Skeletal muscle satellite cell (primary cell): ENCODE measurements at regions not wholly inside any gene's neighbourhood (a gene's known extent, or its start where the extent isn't known, plus 50 kb on each side); places are given as distances from the start of the nearest gene placed in this dataset.

Experiments used
- H3K27me3 ChIP-seq: 2 replicates; pipeline ENCODE4 v1.7.0; 2013; ENCODE audit warnings: low read length; ENCODE audit not compliant: control insufficient read depth, insufficient read depth
- H3K36me3 ChIP-seq: 2 replicates; pipeline ENCODE4 v1.7.0; 2013; ENCODE audit warnings: mild to moderate bottlenecking, control low read depth, low read length; ENCODE audit not compliant: insufficient read depth
- H3K4me1 ChIP-seq: 2 replicates; pipeline ENCODE4 v1.7.0; 2013; ENCODE audit warnings: low read length; ENCODE audit not compliant: control insufficient read depth, insufficient read depth
- H3K4me2 ChIP-seq: 2 replicates; pipeline ENCODE4 v1.7.0; 2013; ENCODE audit warnings: mild to moderate bottlenecking, low read length
- H3K4me3 ChIP-seq: 2 replicates; pipeline ENCODE4 v1.7.0; 2013; ENCODE audit warnings: low read length
- H3K9ac ChIP-seq: 2 replicates; pipeline ENCODE4 v1.7.0; 2013; ENCODE audit warnings: mild to moderate bottlenecking, low read depth, low read length, moderate library complexity
- H3K9me3 ChIP-seq: replicated peaks from 2 replicates; pipeline ENCODE4 v1.7.0; 2013; ENCODE audit warnings: mild to moderate bottlenecking, control low read depth, low read length

- no peaks in the 10 kb centered on the region for H3K4me1 ChIP-seq
- H3K4me2 ChIP-seq, result no peak overlapping the region
- H3K9me3 ChIP-seq, result no peaks in the 10 kb centered on the region
- no peak overlapping the region for H3K4me3 ChIP-seq
- no peaks in the 10 kb centered on the region for H3K36me3 ChIP-seq
- H3K9ac ChIP-seq, result no peak overlapping the region
- no peaks in the 10 kb centered on the region for H3K27me3 ChIP-seq
Measured at GRCh38 chr17:55652825-55653224, 69.8 kb downstream of the TMEM100 start.

GRCh38 chr17:55652114-55652823 is 70.4 kb downstream of the TMEM100 start:
- Histone ChIP-seq H3K9ac (no peak overlapping the region), H3K4me1 (no peaks in the 10 kb centered on the region), H3K4me3 (no peak overlapping the region), H3K27me3 (no peaks in the 10 kb centered on the region), H3K36me3 (no peaks in the 10 kb centered on the region), H3K9me3 (no peaks in the 10 kb centered on the region), H3K4me2 (no peak overlapping the region)

DNA sequence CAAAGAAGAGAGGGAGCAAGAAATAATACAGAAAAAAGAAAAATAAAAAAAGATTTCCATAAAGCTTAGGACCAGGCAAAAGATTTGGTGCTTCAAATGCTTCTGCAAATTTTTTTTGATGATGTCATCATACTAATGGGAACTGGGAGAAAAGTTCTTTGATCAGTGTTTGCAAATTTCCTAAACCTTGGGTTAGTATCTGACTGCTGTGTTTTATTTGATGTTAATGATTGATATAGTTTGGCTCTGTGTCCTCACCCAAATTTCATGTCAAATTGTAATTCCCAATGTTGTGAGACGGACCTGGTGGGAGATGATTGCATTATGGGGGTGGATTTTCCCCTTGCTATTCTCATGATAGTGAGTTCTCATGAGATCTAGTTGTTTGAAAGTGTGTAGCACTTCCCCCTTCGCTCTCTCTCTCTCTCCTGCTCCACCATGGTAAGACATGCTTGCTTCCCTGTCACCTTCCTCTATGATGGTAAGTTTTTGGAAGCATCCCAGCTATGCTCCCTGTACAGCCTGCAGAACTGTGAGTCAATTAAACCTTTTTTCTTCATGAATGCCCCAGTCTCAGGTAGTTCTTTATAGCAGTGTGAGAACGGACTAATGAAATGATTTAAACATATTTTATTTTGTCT is 72.6 kb downstream of the TMEM100 start:
- no peaks in the 10 kb centered on the region for H3K9me3 ChIP-seq

DNA sequence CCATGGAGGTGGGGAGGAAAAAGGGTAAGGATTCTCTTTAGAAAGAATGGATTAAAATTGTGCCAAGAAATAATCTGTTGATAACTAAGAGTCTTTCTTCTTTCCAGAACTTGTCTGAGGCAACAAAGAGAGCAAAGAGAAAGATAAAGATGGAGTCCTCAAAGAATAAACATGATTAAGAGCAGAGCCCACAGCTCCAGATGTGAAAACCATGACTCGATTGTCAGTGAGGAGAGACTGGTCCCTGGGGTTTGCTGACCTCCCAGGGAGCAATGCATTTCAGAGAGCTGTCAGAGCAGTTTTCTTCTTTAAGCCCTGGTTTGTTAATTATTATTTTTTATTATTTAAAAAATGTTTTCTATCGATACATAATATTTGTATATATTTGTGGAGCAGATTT is 74.6 kb downstream of the TMEM100 start:
- Histone ChIP-seq H3K4me2 (no peak overlapping the region), H3K9me3 (no peaks in the 10 kb centered on the region), H3K4me1 (no peaks in the 10 kb centered on the region), H3K27me3 (peaks cover 14% of the 10 kb centered on the region), H3K36me3 (no peaks in the 10 kb centered on the region), H3K9ac (no peak overlapping the region), H3K4me3 (no peak overlapping the region)

More for the DNA sequence above, 72.6 kb downstream of the TMEM100 start:
- H3K27me3 ChIP-seq, result peaks cover 1% of the 10 kb centered on the region
- no peak overlapping the region for H3K4me2 ChIP-seq
- H3K4me3 ChIP-seq, result no peak overlapping the region
- H3K36me3 ChIP-seq, result no peaks in the 10 kb centered on the region
- no peak overlapping the region for H3K9ac ChIP-seq
- H3K4me1 ChIP-seq, result no peaks in the 10 kb centered on the region

DNA sequence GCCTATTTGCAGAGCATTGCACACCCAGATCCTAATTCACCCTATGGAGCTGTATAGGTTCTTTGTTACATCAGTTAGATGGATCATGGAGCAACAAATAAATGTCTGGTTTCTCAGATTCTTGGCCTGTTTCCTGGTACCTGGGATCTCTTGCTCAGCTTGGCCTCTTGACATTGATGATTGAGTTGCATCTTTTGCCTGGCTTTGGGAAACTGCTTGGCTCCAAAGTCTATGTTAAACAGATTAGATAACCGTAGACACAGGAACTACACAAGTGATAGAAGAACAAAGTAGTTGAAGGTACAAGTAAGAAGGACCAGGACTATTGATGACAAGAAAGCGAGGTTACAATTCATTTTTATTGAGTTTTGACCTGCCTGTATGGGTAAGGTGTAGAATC is 77.3 kb downstream of the TMEM100 start:
- no peaks in the 10 kb centered on the region for H3K4me1 ChIP-seq
- no peak overlapping the region for H3K9ac ChIP-seq
- H3K36me3 ChIP-seq, result no peaks in the 10 kb centered on the region
- no peak overlapping the region for H3K4me3 ChIP-seq
- H3K27me3 ChIP-seq, result peaks cover 15% of the 10 kb centered on the region
- no peaks in the 10 kb centered on the region for H3K9me3 ChIP-seq
- H3K4me2 ChIP-seq, result no peak overlapping the region

DNA sequence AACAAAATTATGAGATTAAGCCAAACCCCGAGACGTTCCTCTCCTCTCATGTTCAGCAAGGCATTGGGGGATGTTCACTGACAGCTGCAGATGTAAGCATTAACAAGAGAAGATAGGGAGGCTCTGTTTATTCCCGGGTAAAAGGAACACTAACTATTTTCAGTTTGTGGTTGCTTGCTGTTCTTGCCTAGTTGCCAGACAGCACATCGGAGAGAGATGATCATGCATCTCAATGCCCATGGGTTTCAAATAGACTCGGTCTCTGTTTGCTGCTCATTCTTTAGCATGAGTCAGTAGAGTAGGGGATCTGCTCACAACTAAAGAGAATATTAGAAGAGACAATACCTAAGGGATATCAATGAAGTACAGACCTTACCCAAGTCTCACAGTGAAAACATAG is 78.3 kb downstream of the TMEM100 start:
- Histone ChIP-seq H3K9ac (no peak overlapping the region), H3K4me3 (no peak overlapping the region), H3K9me3 (no peaks in the 10 kb centered on the region), H3K36me3 (no peaks in the 10 kb centered on the region), H3K4me1 (no peaks in the 10 kb centered on the region), H3K27me3 (peaks cover 15% of the 10 kb centered on the region), H3K4me2 (no peak overlapping the region)

GRCh38 chr17:55642741-55643140 is 79.9 kb downstream of the TMEM100 start:
- Histone ChIP-seq H3K4me2 (no peak overlapping the region), H3K4me1 (no peaks in the 10 kb centered on the region), H3K9ac (no peak overlapping the region), H3K9me3 (no peaks in the 10 kb centered on the region), H3K36me3 (no peaks in the 10 kb centered on the region), H3K4me3 (no peak overlapping the region), H3K27me3 (peaks cover 15% of the 10 kb centered on the region)

DNA sequence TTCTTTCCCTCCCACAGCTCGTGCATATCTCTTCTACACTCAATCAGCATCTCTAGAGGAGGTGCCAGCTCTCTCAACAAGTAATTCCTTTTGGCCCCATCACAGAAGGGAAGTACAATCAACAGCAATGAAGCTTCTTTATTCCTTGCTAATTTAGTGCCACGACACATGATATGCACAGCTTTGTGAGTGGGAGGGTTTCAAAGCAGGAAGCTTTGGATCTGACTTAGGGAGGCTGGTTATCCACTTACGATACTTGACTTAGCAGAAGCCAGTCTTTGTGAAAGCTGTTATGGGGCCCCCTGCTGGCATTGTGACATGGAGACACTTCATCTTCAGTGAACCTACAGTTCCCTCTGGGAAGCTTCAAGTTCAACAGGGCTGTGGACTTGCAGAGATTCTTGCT is 81.0 kb downstream of the TMEM100 start:
- Histone ChIP-seq H3K27me3 (peaks cover 15% of the 10 kb centered on the region), H3K4me3 (no peak overlapping the region), H3K4me2 (no peak overlapping the region), H3K9me3 (no peaks in the 10 kb centered on the region), H3K9ac (no peak overlapping the region), H3K4me1 (no peaks in the 10 kb centered on the region), H3K36me3 (no peaks in the 10 kb centered on the region)

DNA sequence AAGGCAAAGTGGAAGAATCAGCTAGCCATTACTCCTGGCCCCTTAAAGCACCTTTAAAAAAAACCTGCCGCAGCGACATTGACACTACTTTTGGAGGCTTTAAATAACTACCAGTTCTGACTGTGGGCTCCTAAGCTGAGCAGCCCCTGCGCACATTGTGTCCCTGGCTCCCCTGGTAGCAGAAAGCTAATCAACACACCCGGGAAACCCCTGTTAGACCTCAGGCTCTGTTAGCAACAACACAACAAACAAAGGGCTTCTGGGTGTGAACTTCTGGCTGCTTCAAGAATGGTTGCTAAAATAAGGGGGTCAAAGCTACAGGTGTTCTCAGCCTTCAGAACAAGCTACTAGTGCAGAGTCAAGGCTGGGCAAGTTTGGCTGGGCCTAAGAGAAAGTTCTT is 83.6 kb downstream of the TMEM100 start:
- no peak overlapping the region for H3K9ac ChIP-seq
- no peak overlapping the region for H3K4me3 ChIP-seq
- H3K27me3 ChIP-seq, result peaks cover 9% of the 10 kb centered on the region
- no peaks in the 10 kb centered on the region for H3K4me1 ChIP-seq
- H3K4me2 ChIP-seq, result no peak overlapping the region
- H3K36me3 ChIP-seq, result no peaks in the 10 kb centered on the region
- no peaks in the 10 kb centered on the region for H3K9me3 ChIP-seq

GRCh38 chr17:55635253-55635914 is 87.3 kb downstream of the TMEM100 start:
- Histone ChIP-seq H3K4me3 (no peak overlapping the region), H3K36me3 (no peaks in the 10 kb centered on the region), H3K27me3 (no peaks in the 10 kb centered on the region), H3K4me2 (peak overlapping the region; percentile 26), H3K9me3 (no peaks in the 10 kb centered on the region), H3K9ac (no peak overlapping the region), H3K4me1 (no peaks in the 10 kb centered on the region)

GRCh38 chr17:55634702-55635101 is 88.0 kb downstream of the TMEM100 start:
- Histone ChIP-seq H3K9me3 (no peaks in the 10 kb centered on the region), H3K9ac (no peak overlapping the region), H3K36me3 (no peaks in the 10 kb centered on the region), H3K4me3 (no peak overlapping the region), H3K4me1 (no peaks in the 10 kb centered on the region), H3K4me2 (no peak overlapping the region), H3K27me3 (no peaks in the 10 kb centered on the region)
